Aorta (tissue), 5 donors: ENCODE measurements at regions not wholly inside any gene's neighbourhood (a gene's known extent, or its start where the extent isn't known, plus 50 kb on each side); places are given as distances from the start of the nearest gene placed in this dataset.

ENCODE experiments used
- ATAC-seq: fragments of 200-7000 bp; cut with Tn5 transposase; one replicate; pipeline ENCODE4 v1.9.1; 2022; ENCODE audit warnings: moderate library complexity; ENCODE audit not compliant: low FRiP score
- DNase-seq, 2 donors: peaks; one replicate each; pipeline ENCODE4 v3.0.0-alpha.2; 2020
- H3K27ac ChIP-seq, 2 donors: one replicate each; pipeline ENCODE4 v1.5.1; 2013; ENCODE audit warnings: low read length in 2 of 2, mild to moderate bottlenecking in 2 of 2, moderate library complexity in 2 of 2, control low read depth in 1 of 2, inconsistent platforms in 1 of 2, low read depth in 1 of 2
- H3K27me3 ChIP-seq, 2 donors: one replicate each; pipeline ENCODE4 v1.6.1; 2013; ENCODE audit warnings: control low read depth in 1 of 2, low read length in 1 of 2, mild to moderate bottlenecking in 1 of 2, moderate library complexity in 1 of 2; ENCODE audit not compliant: insufficient read depth in 2 of 2, control insufficient read depth in 1 of 2
- H3K36me3 ChIP-seq, 2 donors: one replicate each; pipeline ENCODE4 v1.6.1; 2013; ENCODE audit warnings: control low read depth in 1 of 2, low read length in 1 of 2, mild to moderate bottlenecking in 1 of 2; ENCODE audit not compliant: insufficient read depth in 2 of 2, control insufficient read depth in 1 of 2
- H3K4me1 ChIP-seq, 2 donors: one replicate each; pipeline ENCODE4 v1.6.1; 2013; ENCODE audit warnings: low read length in 2 of 2, control low read depth in 1 of 2, mild to moderate bottlenecking in 1 of 2, moderate library complexity in 1 of 2; ENCODE audit not compliant: insufficient read depth in 2 of 2, control insufficient read depth in 1 of 2
- H3K4me3 ChIP-seq, 2 donors: one replicate each; pipeline ENCODE4 v1.5.1; 2013; ENCODE audit warnings: low read length in 2 of 2, control low read depth in 1 of 2, mild to moderate bottlenecking in 1 of 2
- H3K9me3 ChIP-seq: one replicate; pipeline ENCODE4 v1.6.1; 2013; ENCODE audit warnings: mild to moderate bottlenecking, low read length; ENCODE audit not compliant: control insufficient read depth
- WGBS, 2 donors: extraction: QIAGEN DNeasy Blood & Tissue Kit; methylation state at CpG; one replicate each; pipeline ENCODE4 v1.1.7; 2013; 5-methylcytosine and 5-hydroxymethylcytosine counted together
- intact Hi-C, 2 donors: fragments of 100-400 bp; cut with DNase I; formaldehyde crosslinking; loops; one replicate each; pipeline versions ENCODE4 v1.14.2 to v1.15.0; 2022
- donor health status: healthy with polysubstance abuse.
- donor health status: Bipolar disorder and iron deficiency.
- donor health status: DM: no; HTN: no; CAD: no.
- donor health status: DM: no; HTN: no; CAD: no.
- donor health status: DM: yes; HTN: yes; CAD: no.

GRCh38 chr3:105228696-105229095 lies 138.0 kb upstream of the ALCAM start:
- peaks cover 5% of the 10 kb centered on the region for H3K9me3 ChIP-seq
- WGBS, 2 donors, result 94 to 95% methylated on average over 3 of the region's 3 CpGs
- no peak for DNase-seq
- no peak overlapping the region for H3K27ac ChIP-seq
- no peak for ATAC-seq
- intact Hi-C loops, result no loop called here
- H3K27me3 ChIP-seq, result no peaks in the 10 kb centered on the region
- H3K36me3 ChIP-seq, result peaks cover 0 to 2% of the 10 kb centered on the region in 2 donors
- no peaks in the 10 kb centered on the region for H3K4me1 ChIP-seq
- no peak overlapping the region for H3K4me3 ChIP-seq

DNA sequence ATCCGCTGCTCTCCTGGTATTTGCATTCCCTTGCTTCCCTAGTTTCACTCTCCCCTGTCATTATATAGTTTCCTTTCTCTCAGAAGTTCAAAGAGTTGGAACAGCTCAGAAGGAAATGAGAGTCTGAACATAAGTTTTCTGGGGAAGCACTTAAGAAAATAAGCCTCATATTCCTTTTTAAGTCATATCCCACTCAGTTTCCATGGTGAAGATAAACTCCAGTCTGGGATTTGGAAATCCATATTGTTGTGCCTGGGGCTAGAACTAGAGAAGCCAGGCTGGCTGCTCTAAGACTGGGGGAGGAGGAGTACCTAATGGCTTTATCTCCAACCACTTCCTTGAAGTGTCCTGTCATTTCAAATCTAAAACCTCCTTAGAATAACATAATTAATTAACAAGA lies 134.2 kb upstream of the ALCAM start:
- 93 to 94% methylated on average over 1 of the region's 1 CpG for WGBS, 2 donors
- Histone ChIP-seq H3K4me1 (no peaks in the 10 kb centered on the region), H3K27ac (no peak overlapping the region), H3K4me3 (no peak overlapping the region), H3K36me3 (peaks cover 0 to 2% of the 10 kb centered on the region in 2 donors), H3K9me3 (peaks cover 5% of the 10 kb centered on the region), H3K27me3 (no peaks in the 10 kb centered on the region)
- DNase-seq, result no peak
- intact Hi-C loops, result no loop called here
- no peak for ATAC-seq

DNA sequence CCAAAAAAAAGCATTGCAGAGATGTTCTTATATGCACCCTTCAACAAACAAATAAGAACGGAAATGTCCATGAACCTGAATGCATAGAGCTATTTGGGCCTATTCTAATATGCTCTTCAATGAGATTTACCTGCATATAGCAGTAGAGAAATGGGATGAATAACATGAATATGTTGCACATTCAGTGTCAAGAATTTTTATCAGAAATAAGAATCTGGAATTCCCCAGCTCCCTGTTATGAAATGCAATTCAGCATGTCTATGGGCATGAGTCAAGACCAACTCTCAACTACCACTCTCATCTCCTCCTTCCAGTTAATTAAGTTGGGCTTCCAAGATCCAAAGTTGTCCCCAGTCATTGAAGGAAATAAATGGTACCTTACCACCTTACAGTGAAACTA lies 133.7 kb upstream of the ALCAM start:
- intact Hi-C loops, result no loop called here
- WGBS, 2 donors, result 91 to 96% methylated on average over 1 of the region's 1 CpG
- peaks cover 0 to 2% of the 10 kb centered on the region in 2 donors for H3K36me3 ChIP-seq
- no peaks in the 10 kb centered on the region for H3K4me1 ChIP-seq
- no peaks in the 10 kb centered on the region for H3K27me3 ChIP-seq
- no peak overlapping the region for H3K27ac ChIP-seq
- DNase-seq (no peak), ATAC-seq (no peak)
- no peak overlapping the region for H3K4me3 ChIP-seq
- peaks cover 5% of the 10 kb centered on the region for H3K9me3 ChIP-seq

- Histone ChIP-seq H3K4me1 (no peaks in the 10 kb centered on the region), H3K27ac (no peak overlapping the region), H3K36me3 (no peaks in the 10 kb centered on the region), H3K9me3 (no peaks in the 10 kb centered on the region), H3K27me3 (no peaks in the 10 kb centered on the region), H3K4me3 (no peak overlapping the region)
- intact Hi-C loops, result no loop called here
- DNase-seq (no peak), ATAC-seq (no peak)
- WGBS, 2 donors, result 92 to 94% methylated on average over 2 of the region's 2 CpGs
These were observed 131.5 kb upstream of the ALCAM start for GRCh38 chr3:105235221-105235620.

DNA sequence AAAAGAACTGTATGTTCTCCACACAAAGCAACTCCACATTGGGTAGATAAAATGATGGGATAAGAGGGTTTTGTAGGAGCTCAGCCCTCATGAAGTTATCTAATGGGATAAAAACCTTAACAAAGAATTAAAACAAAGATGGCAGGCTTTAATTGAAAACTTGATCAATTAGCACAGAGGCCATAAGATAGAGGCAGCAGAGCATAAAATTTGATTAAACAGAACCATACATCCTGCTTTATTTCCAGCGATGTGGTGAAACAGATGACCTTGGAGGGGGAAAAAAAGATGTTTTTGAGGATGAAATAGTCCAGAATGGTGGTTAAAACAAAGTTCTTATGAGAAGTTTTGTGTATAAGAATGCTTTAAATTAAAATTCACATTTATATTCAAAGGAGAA lies 130.9 kb upstream of the ALCAM start:
- Histone ChIP-seq H3K27me3 (no peaks in the 10 kb centered on the region), H3K4me1 (no peaks in the 10 kb centered on the region), H3K4me3 (no peak overlapping the region), H3K36me3 (no peaks in the 10 kb centered on the region), H3K9me3 (no peaks in the 10 kb centered on the region), H3K27ac (no peak overlapping the region)
- ATAC-seq (no peak), DNase-seq (no peak)
- intact Hi-C loops, result no loop called here
- 75 to 97% methylated on average over 1 of the region's 1 CpG for WGBS, 2 donors

GRCh38 chr3:105238367-105238766 lies 128.3 kb upstream of the ALCAM start:
- no peak for DNase-seq
- intact Hi-C loops, result no loop called here
- Histone ChIP-seq H3K27ac (no peak overlapping the region), H3K4me1 (no peaks in the 10 kb centered on the region), H3K36me3 (no peaks in the 10 kb centered on the region), H3K9me3 (no peaks in the 10 kb centered on the region), H3K27me3 (no peaks in the 10 kb centered on the region), H3K4me3 (no peak overlapping the region)
- WGBS, 2 donors, result 78 to 82% methylated on average over 1 of the region's 1 CpG
- no peak for ATAC-seq

DNA sequence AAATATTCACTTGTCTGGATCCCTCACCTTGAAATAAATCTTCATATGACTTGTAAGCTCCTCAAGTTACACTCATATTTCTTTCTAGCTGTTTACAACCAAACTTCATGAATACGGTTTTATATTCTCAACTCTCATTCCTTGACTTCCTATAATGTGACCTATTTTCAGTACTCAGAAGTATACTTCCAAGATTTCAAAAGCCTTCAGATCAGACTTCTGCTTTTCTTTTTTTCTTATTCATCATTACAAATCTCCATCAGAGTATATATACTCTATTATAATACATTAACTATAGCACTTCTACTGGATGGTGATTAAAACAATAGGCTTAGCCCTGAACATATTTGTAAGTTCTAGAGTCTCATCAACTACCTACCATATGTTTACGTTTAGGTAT lies 123.6 kb upstream of the ALCAM start:
- Histone ChIP-seq H3K9me3 (no peaks in the 10 kb centered on the region), H3K27ac (no peak overlapping the region), H3K4me3 (no peak overlapping the region), H3K36me3 (no peaks in the 10 kb centered on the region), H3K4me1 (no peaks in the 10 kb centered on the region), H3K27me3 (no peaks in the 10 kb centered on the region)
- no peak for DNase-seq
- ATAC-seq, result no peak
- 84 to 88% methylated on average over 2 of the region's 2 CpGs for WGBS, 2 donors
- intact Hi-C loops, result no loop called here

GRCh38 chr3:105246536-105246935 lies 120.2 kb upstream of the ALCAM start:
- Histone ChIP-seq H3K9me3 (no peaks in the 10 kb centered on the region), H3K36me3 (no peaks in the 10 kb centered on the region), H3K27me3 (no peaks in the 10 kb centered on the region), H3K27ac (no peak overlapping the region), H3K4me3 (no peak overlapping the region), H3K4me1 (no peaks in the 10 kb centered on the region)
- WGBS, 2 donors, result 84 to 89% methylated on average over 3 of the region's 3 CpGs
- DNase-seq (no peak), ATAC-seq (no peak)
- intact Hi-C loops, result no loop called here

- Histone ChIP-seq H3K4me1 (no peaks in the 10 kb centered on the region), H3K9me3 (no peaks in the 10 kb centered on the region), H3K27me3 (no peaks in the 10 kb centered on the region), H3K36me3 (no peaks in the 10 kb centered on the region), H3K4me3 (no peak overlapping the region), H3K27ac (no peak overlapping the region)
- intact Hi-C loops, result no loop called here
- ATAC-seq (no peak), DNase-seq (no peak)
- 4 to 11% methylated on average over 3 of the region's 3 CpGs for WGBS, 2 donors
These were observed 113.5 kb upstream of the ALCAM start for GRCh38 chr3:105253225-105253624.
